Ectodermal cell (in vitro differentiated cells): ENCODE measurements at regions not wholly inside any gene's neighbourhood (a gene's known extent, or its start where the extent isn't known, plus 50 kb on each side); places are given as distances from the start of the nearest gene placed in this dataset.

Experiments used
- H3K27ac ChIP-seq: 2 replicates; pipeline ENCODE4 v1.7.0; 2013; ENCODE audit warnings: mild to moderate bottlenecking, low read depth, low read length; ENCODE audit not compliant: insufficient read depth, poor library complexity, severe bottlenecking
- H3K27me3 ChIP-seq: 2 replicates; pipeline ENCODE4 v1.7.0; 2013; ENCODE audit warnings: mild to moderate bottlenecking, low read length; ENCODE audit not compliant: insufficient read depth, control insufficient read depth, poor library complexity, severe bottlenecking
- H3K36me3 ChIP-seq: one replicate; pipeline ENCODE4 v1.7.0; 2013; ENCODE audit warnings: low read length; ENCODE audit not compliant: control insufficient read depth, insufficient read depth
- H3K4me1 ChIP-seq: one replicate; pipeline ENCODE4 v1.7.0; 2013; ENCODE audit warnings: low read length; ENCODE audit not compliant: control insufficient read depth, insufficient read depth
- H3K4me3 ChIP-seq: 2 replicates; pipeline ENCODE4 v1.7.0; 2013; ENCODE audit warnings: low read depth, low read length, control low read depth; ENCODE audit not compliant: insufficient read depth
- H3K9me3 ChIP-seq: 2 replicates; pipeline ENCODE4 v1.7.0; 2013; ENCODE audit warnings: mild to moderate bottlenecking, low read length, moderate library complexity; ENCODE audit not compliant: control insufficient read depth
- WGBS, 2 experiments: methylation state at CpG; one replicate each; pipeline ENCODE4 v1.1.7; 2013; ENCODE audit warnings: missing lambda C conversion rate in 2 of 2; 5-methylcytosine and 5-hydroxymethylcytosine counted together

GRCh38 chr18:64592246-64592645 is 443.4 kb upstream of the LINC00305 start:
- Histone ChIP-seq H3K27ac (no peak overlapping the region), H3K4me3 (no peak overlapping the region), H3K9me3 (no peaks in the 10 kb centered on the region), H3K4me1 (no peaks in the 10 kb centered on the region), H3K36me3 (no peaks in the 10 kb centered on the region), H3K27me3 (no peaks in the 10 kb centered on the region)
- 86% methylated on average over 1 of the region's 1 CpG; no CpG with 5 or more reads in 1 of the 2 experiments for WGBS, 2 experiments

GRCh38 chr18:64589000-64589399 is 440.1 kb upstream of the LINC00305 start:
- Histone ChIP-seq H3K36me3 (no peaks in the 10 kb centered on the region), H3K27me3 (no peaks in the 10 kb centered on the region), H3K9me3 (no peaks in the 10 kb centered on the region), H3K4me1 (no peaks in the 10 kb centered on the region), H3K27ac (no peak overlapping the region), H3K4me3 (no peak overlapping the region)
- 92 to 100% methylated on average over 2 to 3 of the region's 3 CpGs for WGBS, 2 experiments

- Histone ChIP-seq H3K9me3 (no peaks in the 10 kb centered on the region), H3K4me3 (no peak overlapping the region), H3K4me1 (no peaks in the 10 kb centered on the region), H3K36me3 (no peaks in the 10 kb centered on the region), H3K27me3 (no peaks in the 10 kb centered on the region), H3K27ac (no peak overlapping the region)
- 92 to 94% methylated on average over 2 of the region's 2 CpGs for WGBS, 2 experiments
Observed at GRCh38 chr18:64566456-64566855, 417.6 kb upstream of the LINC00305 start.

GRCh38 chr18:64562651-64563050 is 413.8 kb upstream of the LINC00305 start:
- H3K27me3 ChIP-seq: no peaks in the 10 kb centered on the region
- H3K36me3 ChIP-seq: no peaks in the 10 kb centered on the region
- no peak overlapping the region for H3K4me3 ChIP-seq
- H3K27ac ChIP-seq: no peak overlapping the region
- H3K4me1 ChIP-seq: no peaks in the 10 kb centered on the region
- H3K9me3 ChIP-seq: no peaks in the 10 kb centered on the region

GRCh38 chr18:64546451-64546850 is 397.6 kb upstream of the LINC00305 start:
- Histone ChIP-seq H3K4me3 (no peak overlapping the region), H3K9me3 (no peaks in the 10 kb centered on the region), H3K27me3 (no peaks in the 10 kb centered on the region), H3K4me1 (no peaks in the 10 kb centered on the region), H3K27ac (no peak overlapping the region), H3K36me3 (no peaks in the 10 kb centered on the region)
- no CpG with 5 or more reads among the region's 4 CpGs for WGBS, 2 experiments

GRCh38 chr18:64539847-64540246 is 391.0 kb upstream of the LINC00305 start:
- Histone ChIP-seq H3K9me3 (no peaks in the 10 kb centered on the region), H3K36me3 (no peaks in the 10 kb centered on the region), H3K27me3 (no peaks in the 10 kb centered on the region), H3K4me3 (no peak overlapping the region), H3K27ac (no peak overlapping the region), H3K4me1 (no peaks in the 10 kb centered on the region)
- 79 to 83% methylated on average over 1 of the region's 1 CpG for WGBS, 2 experiments

- Histone ChIP-seq H3K9me3 (no peaks in the 10 kb centered on the region), H3K27ac (no peak overlapping the region), H3K27me3 (no peaks in the 10 kb centered on the region), H3K4me3 (no peak overlapping the region), H3K4me1 (no peaks in the 10 kb centered on the region), H3K36me3 (no peaks in the 10 kb centered on the region)
- WGBS, 2 experiments: 79 to 97% methylated on average over 3 of the region's 3 CpGs
Observed at GRCh38 chr18:64528646-64529045, 379.8 kb upstream of the LINC00305 start.

- no peaks in the 10 kb centered on the region for H3K9me3 ChIP-seq
- no peaks in the 10 kb centered on the region for H3K36me3 ChIP-seq
- peaks cover 5% of the 10 kb centered on the region for H3K4me1 ChIP-seq
- no peak overlapping the region for H3K27ac ChIP-seq
- no peak overlapping the region for H3K4me3 ChIP-seq
- 43 to 66% methylated on average over 2 of the region's 2 CpGs for WGBS, 2 experiments
- no peaks in the 10 kb centered on the region for H3K27me3 ChIP-seq
Observed at GRCh38 chr18:64519201-64519600, 370.3 kb upstream of the LINC00305 start.

GRCh38 chr18:64518191-64518590 is 369.3 kb upstream of the LINC00305 start:
- Histone ChIP-seq H3K4me1 (peaks cover 5% of the 10 kb centered on the region), H3K27me3 (no peaks in the 10 kb centered on the region), H3K27ac (no peak overlapping the region), H3K9me3 (no peaks in the 10 kb centered on the region), H3K4me3 (no peak overlapping the region), H3K36me3 (no peaks in the 10 kb centered on the region)
- 96 to 100% methylated on average over 2 of the region's 2 CpGs for WGBS, 2 experiments

- H3K27me3 ChIP-seq: no peaks in the 10 kb centered on the region
- H3K9me3 ChIP-seq: no peaks in the 10 kb centered on the region
- 89 to 94% methylated on average over 3 of the region's 3 CpGs for WGBS, 2 experiments
- no peak overlapping the region for H3K27ac ChIP-seq
- no peaks in the 10 kb centered on the region for H3K36me3 ChIP-seq
- peaks cover 3% of the 10 kb centered on the region for H3K4me1 ChIP-seq
- H3K4me3 ChIP-seq: no peak overlapping the region
Observed at GRCh38 chr18:64513401-64513800, 364.5 kb upstream of the LINC00305 start.

- 97 to 100% methylated on average over 4 to 5 of the region's 5 CpGs for WGBS, 2 experiments
Observed at GRCh38 chr18:64490207-64490606, 341.3 kb upstream of the LINC00305 start.

More at GRCh38 chr18:64490207-64490606, 341.3 kb upstream of the LINC00305 start:
- Histone ChIP-seq H3K27me3 (no peaks in the 10 kb centered on the region), H3K9me3 (no peaks in the 10 kb centered on the region), H3K4me3 (no peak overlapping the region), H3K4me1 (no peaks in the 10 kb centered on the region), H3K27ac (no peak overlapping the region), H3K36me3 (no peaks in the 10 kb centered on the region)
